OCI-LY3 (cell line): ENCODE measurements at regions not wholly inside any gene's neighbourhood (a gene's known extent, or its start where the extent isn't known, plus 50 kb on each side); places are given as distances from the start of the nearest gene placed in this dataset.
"Not testable (repeated sequence)": the region's sequence is repeated elsewhere in the genome, so short reads cannot be mapped to it uniquely, and the experiment has no call there.

Source experiments
- H2AFZ ChIP-seq: fragments of 200-600, 300-600 bp; shearing (Covaris generic); 2 replicates; pipeline ENCODE4 v1.6.0; 2014; ENCODE audit warnings: antibody characterized with exemption, low read depth, low read length
- H3K27ac ChIP-seq: fragments of 200-600, 300-600 bp; sonication (generic); 2 replicates; pipeline ENCODE4 v1.5.1; 2014; ENCODE audit warnings: mild to moderate bottlenecking, low read length, moderate library complexity, mixed read lengths
- H3K27me3 ChIP-seq: fragments of 200-600, 300-600 bp; sonication (generic); 2 replicates; pipeline ENCODE4 v1.6.1; 2014; ENCODE audit warnings: low read depth, low read length, mixed read lengths
- H3K36me3 ChIP-seq: fragments of 200-600, 300-600 bp; sonication (generic); replicated peaks from 2 replicates; pipeline ENCODE3; 2014; ENCODE audit warnings: low read depth, low read length, mixed read lengths
- H3K4me1 ChIP-seq: fragments of 300-600, 200-600 bp; sonication (generic); 2 replicates; pipeline ENCODE4 v1.6.1; 2014; ENCODE audit warnings: low read length, mixed read lengths
- H3K4me2 ChIP-seq: fragments of 200-600, 300-600 bp; sonication (generic); 2 replicates; pipeline ENCODE4 v1.6.1; 2014; ENCODE audit warnings: low read length, mixed read lengths
- H3K4me3 ChIP-seq: fragments of 300-600, 200-600 bp; sonication (generic); 2 replicates; pipeline ENCODE4 v1.5.1; 2014; ENCODE audit warnings: antibody characterized with exemption, mild to moderate bottlenecking, low read length, moderate library complexity
- H3K79me2 ChIP-seq: fragments of 300-600, 200-600 bp; shearing (Covaris generic); 2 replicates; pipeline ENCODE4 v1.6.1; 2014; ENCODE audit warnings: mild to moderate bottlenecking, low read length, mixed read lengths
- H3K9ac ChIP-seq: fragments of 300-600, 200-600 bp; shearing (Covaris generic); 2 replicates; pipeline ENCODE4 v1.6.0; 2014; ENCODE audit warnings: mild to moderate bottlenecking, low read length, moderate library complexity
- H3K9me3 ChIP-seq: fragments of 200-600, 300-600 bp; shearing (Covaris generic); 2 replicates; pipeline ENCODE4 v1.6.1; 2014; ENCODE audit warnings: low read length, mixed read lengths; ENCODE audit not compliant: insufficient read depth
- H4K20me1 ChIP-seq: fragments of 200-600, 300-600 bp; sonication (generic); 2 replicates; pipeline ENCODE4 v1.6.1; 2016; ENCODE audit warnings: low read length, mixed read lengths; ENCODE audit not compliant: insufficient read depth
- CTCF ChIP-seq: fragments of 200-600, 300-600 bp; sonication (generic); IDR thresholded peaks from 2 replicates; pipeline ENCODE4 v1.5.1; 2014; ENCODE audit warnings: antibody characterized with exemption, low read length, low read depth

- not testable (repeated sequence) for H3K27ac ChIP-seq, H3K4me1 ChIP-seq, H3K79me2 ChIP-seq, H4K20me1 ChIP-seq, H3K4me3 ChIP-seq, H2AFZ ChIP-seq, H3K9ac ChIP-seq, H3K4me2 ChIP-seq, H3K9me3 ChIP-seq, H3K36me3 ChIP-seq, H3K27me3 ChIP-seq
- TF ChIP-seq CTCF, result peak; percentile 29
These were observed 241.8 kb upstream of the FRG2C start for GRCh38 chr3:75422101-75422945.

- H3K9me3 ChIP-seq, H3K27me3 ChIP-seq, H3K79me2 ChIP-seq, H3K4me3 ChIP-seq, H2AFZ ChIP-seq, H3K27ac ChIP-seq, H3K36me3 ChIP-seq, H4K20me1 ChIP-seq, H3K9ac ChIP-seq, H3K4me1 ChIP-seq, H3K4me2 ChIP-seq: not testable (repeated sequence)
These were observed 238.7 kb upstream of the FRG2C start for GRCh38 chr3:75425379-75425778.

GRCh38 chr3:75427486-75427885 lies 236.6 kb upstream of the FRG2C start:
- not testable (repeated sequence) for H3K27ac ChIP-seq, H3K9ac ChIP-seq, H3K4me1 ChIP-seq, H3K27me3 ChIP-seq, H3K36me3 ChIP-seq, H4K20me1 ChIP-seq, H3K4me2 ChIP-seq, H3K4me3 ChIP-seq, H3K79me2 ChIP-seq, H2AFZ ChIP-seq, H3K9me3 ChIP-seq

GRCh38 chr3:75427906-75428305 lies 236.2 kb upstream of the FRG2C start:
- H3K4me2 ChIP-seq, H3K4me3 ChIP-seq: not testable (repeated sequence)

GRCh38 chr3:75429561-75430220 lies 234.4 kb upstream of the FRG2C start:
- H3K9ac ChIP-seq, H3K27me3 ChIP-seq, H3K36me3 ChIP-seq, H3K4me1 ChIP-seq, H4K20me1 ChIP-seq, H3K9me3 ChIP-seq, H2AFZ ChIP-seq, H3K4me3 ChIP-seq, H3K4me2 ChIP-seq, H3K27ac ChIP-seq, H3K79me2 ChIP-seq: not testable (repeated sequence)
- TF ChIP-seq CTCF, result peak; percentile 27

More at GRCh38 chr3:75427906-75428305, 236.2 kb upstream of the FRG2C start:
- H3K9me3 ChIP-seq, H3K27ac ChIP-seq, H4K20me1 ChIP-seq, H2AFZ ChIP-seq, H3K9ac ChIP-seq, H3K27me3 ChIP-seq, H3K4me1 ChIP-seq, H3K36me3 ChIP-seq, H3K79me2 ChIP-seq: not testable (repeated sequence)

- H3K9ac ChIP-seq, H3K4me2 ChIP-seq, H3K27me3 ChIP-seq, H3K36me3 ChIP-seq, H3K79me2 ChIP-seq, H2AFZ ChIP-seq, H3K4me1 ChIP-seq, H3K9me3 ChIP-seq, H4K20me1 ChIP-seq, H3K4me3 ChIP-seq, H3K27ac ChIP-seq: not testable (repeated sequence)
These were observed 233.7 kb upstream of the FRG2C start for GRCh38 chr3:75430406-75430805.

- not testable (repeated sequence) for H3K27me3 ChIP-seq, H3K4me3 ChIP-seq, H4K20me1 ChIP-seq, H3K36me3 ChIP-seq, H3K27ac ChIP-seq, H2AFZ ChIP-seq, H3K9me3 ChIP-seq, H3K9ac ChIP-seq, H3K79me2 ChIP-seq, H3K4me2 ChIP-seq, H3K4me1 ChIP-seq
These were observed 233.0 kb upstream of the FRG2C start for GRCh38 chr3:75431120-75431519.

GRCh38 chr3:75432466-75432865 lies 231.7 kb upstream of the FRG2C start:
- not testable (repeated sequence) for H3K4me3 ChIP-seq, H4K20me1 ChIP-seq, H3K79me2 ChIP-seq, H3K4me1 ChIP-seq, H2AFZ ChIP-seq, H3K4me2 ChIP-seq, H3K27ac ChIP-seq, H3K36me3 ChIP-seq, H3K9ac ChIP-seq, H3K27me3 ChIP-seq, H3K9me3 ChIP-seq
